GM18517 (cell line): ENCODE measurements at regions not wholly inside any gene's neighbourhood (a gene's known extent, or its start where the extent isn't known, plus 50 kb on each side); places are given as distances from the start of the nearest gene placed in this dataset.

Experiments used
- ATAC-seq: cut with Tn5 transposase; IDR thresholded peaks from one replicate; pipeline ENCODE4 v1.9.1; 2021; ENCODE audit warnings: mild to moderate bottlenecking, moderate library complexity; ENCODE audit not compliant: unreplicated experiment

- ATAC-seq, result no peak
These were observed 54.8 kb downstream of the NOG start for GRCh38 chr17:56648321-56648720.

DNA sequence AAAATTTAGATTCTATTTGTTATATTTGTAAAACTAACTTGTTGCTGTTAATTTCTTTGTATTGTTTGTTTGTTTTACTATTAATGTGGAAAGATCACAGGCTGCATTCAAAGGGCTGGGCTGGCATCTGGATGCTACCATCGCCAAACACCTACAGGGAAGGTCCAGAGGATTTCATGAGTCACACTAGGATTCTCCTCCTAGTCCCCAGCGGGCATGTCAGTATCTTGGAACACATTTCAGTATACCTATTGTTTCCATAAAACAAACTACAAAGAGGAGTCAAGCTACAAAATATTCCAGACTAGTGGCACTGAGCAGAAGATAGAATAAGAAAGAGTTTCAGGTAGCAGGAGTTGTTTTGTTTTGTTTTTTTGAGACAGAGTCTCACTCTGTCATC lies 55.3 kb downstream of the NOG start:
- ATAC-seq, result no peak

- ATAC-seq, result no peak
These were observed 59.1 kb downstream of the NOG start for GRCh38 chr17:56652628-56653027.

DNA sequence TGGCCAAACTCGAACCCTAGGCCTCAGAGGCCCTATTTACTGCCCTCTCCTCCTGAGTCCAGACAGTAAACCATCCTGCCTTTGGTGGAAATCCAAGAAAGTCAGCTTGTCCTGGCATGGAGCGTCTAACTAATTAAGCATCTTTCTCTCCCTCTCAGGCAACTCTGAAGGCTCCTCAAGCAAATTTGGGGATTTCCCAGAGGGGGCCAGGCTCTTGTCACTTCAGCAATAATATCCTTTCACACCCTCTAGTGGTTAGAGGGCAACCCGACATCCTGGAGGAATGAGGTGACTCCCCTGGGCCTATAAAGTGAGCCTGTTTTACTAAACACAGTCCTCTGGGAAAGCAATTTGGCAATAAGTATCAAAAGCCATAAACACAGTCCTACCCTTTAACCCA lies 60.4 kb downstream of the NOG start:
- peak; percentile 95 for ATAC-seq

- no peak for ATAC-seq
These were observed 63.3 kb downstream of the NOG start for GRCh38 chr17:56656701-56657327.

DNA sequence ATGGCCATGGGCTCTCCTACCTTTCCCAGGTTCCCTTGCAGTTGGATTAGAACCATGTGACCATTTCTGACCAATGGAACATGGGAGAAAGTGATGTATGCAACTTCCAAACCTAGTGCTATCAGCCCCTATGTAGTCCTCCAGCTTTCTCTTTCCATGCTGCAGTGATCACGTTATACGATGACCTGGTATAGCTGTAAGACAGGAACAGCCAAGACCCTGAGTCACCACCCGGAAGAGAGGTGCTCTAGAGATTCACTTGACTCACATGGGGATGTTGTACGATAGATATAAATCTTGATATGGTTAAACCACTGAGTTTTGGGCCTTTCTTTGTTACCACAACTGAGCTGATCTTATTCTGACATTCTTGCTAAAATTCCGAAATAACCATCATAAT lies 65.1 kb downstream of the NOG start:
- no peak for ATAC-seq

GRCh38 chr17:56659622-56660021 lies 66.1 kb downstream of the NOG start:
- no peak for ATAC-seq

GRCh38 chr17:56661906-56662305 lies 68.4 kb downstream of the NOG start:
- ATAC-seq, result no peak

DNA sequence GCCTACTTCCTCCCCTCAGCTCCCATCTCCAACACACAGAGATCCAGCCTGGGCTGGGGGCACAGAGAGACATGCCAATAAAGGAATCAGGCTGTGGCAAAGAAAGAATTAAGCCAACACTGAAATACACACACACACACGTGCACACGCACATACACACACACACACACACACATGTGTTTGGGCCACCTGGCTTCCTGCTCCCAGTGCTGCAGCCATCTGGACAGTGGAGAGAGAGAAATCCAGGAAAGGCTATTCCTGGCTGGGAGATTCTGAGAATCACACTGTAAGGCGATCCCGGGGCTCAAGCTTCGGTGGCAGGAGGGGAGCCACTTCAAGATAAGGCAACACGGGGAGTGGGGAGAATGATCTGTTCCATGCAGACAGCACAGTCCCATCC lies 72.4 kb downstream of the NOG start:
- ATAC-seq, result no peak

- no peak for ATAC-seq
These were observed 74.5 kb downstream of the NOG start for GRCh38 chr17:56667925-56668458.

- no peak for ATAC-seq
These were observed 78.7 kb downstream of the NOG start for GRCh38 chr17:56672195-56672594.

GRCh38 chr17:56674401-56674925 lies 81.0 kb downstream of the NOG start:
- no peak for ATAC-seq

DNA sequence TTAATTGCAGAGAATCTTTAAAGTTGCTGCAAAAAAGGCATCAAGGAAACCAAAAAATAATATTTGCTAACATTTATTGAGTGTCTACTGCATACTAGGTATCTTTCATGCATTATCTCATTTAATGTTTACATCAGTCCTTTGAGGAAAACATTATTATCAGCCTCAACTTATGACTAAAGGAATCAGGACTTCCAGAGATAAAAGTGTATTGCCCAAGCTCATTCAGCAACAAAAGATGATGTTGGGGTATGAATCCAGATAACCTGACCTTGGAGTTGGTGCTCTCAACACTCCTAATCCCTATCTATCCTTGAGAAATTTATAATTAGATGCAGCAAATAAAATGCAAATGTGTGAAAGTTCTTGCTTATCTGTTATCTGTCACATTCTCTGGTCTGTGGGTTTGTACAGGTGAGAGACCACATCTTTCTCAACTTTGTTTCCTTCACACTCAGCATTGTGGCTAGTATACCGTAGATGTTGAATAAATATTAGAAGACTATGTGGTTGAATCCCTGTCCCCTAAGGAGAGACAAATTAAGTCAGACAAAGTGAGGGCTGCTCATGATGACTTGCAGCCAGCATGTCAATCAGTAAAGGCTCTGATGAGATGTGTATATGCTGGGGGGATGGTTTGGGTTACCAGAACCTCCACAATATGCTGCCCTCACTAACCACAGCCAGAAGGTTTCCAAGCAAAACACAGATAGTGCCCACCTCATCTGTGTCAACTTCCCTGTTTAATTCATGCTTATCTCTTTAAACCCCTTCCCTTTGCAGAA lies 82.6 kb downstream of the NOG start:
- no peak for ATAC-seq

GRCh38 chr17:56676810-56677209 lies 83.3 kb downstream of the NOG start:
- ATAC-seq, result no peak

- no peak for ATAC-seq
These were observed 85.0 kb downstream of the NOG start for GRCh38 chr17:56678249-56679114.

DNA sequence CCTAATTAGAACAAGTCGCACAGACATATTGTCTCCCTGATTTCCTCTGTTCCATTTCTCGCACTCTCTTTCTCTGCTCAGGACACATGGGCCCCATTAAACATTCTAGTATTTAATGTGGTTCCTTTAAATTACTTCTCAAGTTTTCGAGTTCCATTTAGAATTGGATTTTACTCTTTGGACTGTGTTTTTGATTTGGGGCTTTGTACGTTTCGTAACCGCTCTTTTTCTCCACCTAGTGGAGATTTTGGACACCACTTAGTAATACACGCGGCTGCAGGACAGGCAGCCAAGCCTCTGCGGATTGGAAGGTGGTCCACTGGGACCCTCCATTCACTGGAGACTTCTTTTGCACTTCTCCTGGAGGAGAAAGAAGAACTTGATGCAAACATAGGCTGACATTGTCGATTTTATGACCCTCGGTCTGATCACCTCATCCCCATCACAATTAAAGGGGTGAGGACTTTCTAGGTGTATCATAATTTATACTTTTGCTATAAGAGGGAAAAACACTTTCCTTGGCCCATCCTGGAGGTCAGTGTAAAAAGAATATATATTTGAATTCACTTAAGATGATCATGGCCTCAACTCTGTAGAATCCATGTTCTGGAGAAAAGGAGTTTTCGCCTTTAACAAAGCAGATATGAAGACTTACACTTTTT lies 85.7 kb downstream of the NOG start:
- ATAC-seq, result no peak

DNA sequence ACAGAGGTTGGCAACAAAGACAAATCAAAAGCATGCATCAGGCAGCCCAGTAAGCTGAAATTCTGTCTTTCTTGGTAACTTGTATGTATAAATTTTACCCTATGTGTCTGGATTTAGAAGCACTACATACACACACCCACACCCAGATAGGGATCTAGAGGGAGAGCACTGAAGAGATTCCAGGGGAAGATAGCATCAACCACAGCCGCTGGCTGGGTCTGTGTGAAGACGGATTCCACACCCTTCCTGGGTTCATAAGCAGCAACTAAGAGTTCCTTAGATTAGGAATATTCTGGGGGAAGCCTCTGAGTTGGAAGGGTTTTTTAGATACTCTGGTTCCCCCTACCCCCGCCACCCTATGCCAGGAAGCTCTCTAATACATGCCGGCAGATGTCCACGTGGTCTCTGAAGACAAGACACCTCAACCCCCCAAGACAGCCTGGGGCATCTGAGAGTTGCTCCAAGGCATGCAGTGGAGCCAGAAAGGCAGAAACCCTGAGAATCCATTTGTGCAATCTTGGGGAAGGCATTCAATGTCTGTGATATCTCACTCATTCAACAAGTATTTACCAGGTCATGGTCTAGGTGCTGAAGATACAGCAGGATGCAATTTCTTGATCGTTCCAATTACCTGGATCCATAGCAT lies 86.4 kb downstream of the NOG start:
- ATAC-seq, result no peak

GRCh38 chr17:56680676-56681075 lies 87.2 kb downstream of the NOG start:
- no peak for ATAC-seq

GRCh38 chr17:56681561-56682266 lies 88.2 kb downstream of the NOG start:
- peak; percentile 57 for ATAC-seq

GRCh38 chr17:56688151-56688550 lies 94.7 kb downstream of the NOG start:
- ATAC-seq, result no peak
